K562 (cell line): ENCODE measurements at regions not wholly inside any gene's neighbourhood (a gene's known extent, or its start where the extent isn't known, plus 50 kb on each side); places are given as distances from the start of the nearest gene placed in this dataset.

ENCODE experiments used
- ATAC-seq: fragments of 200-7000 bp; cut with Tn5 transposase; 3 replicates; pipeline ENCODE4 v1.9.1; 2020; ENCODE audit warnings: moderate library complexity
- BruUV-seq: library from RNA; stranded (reverse); fragments of 400-500 nt; replicated peaks from 2 replicates; lab custom pipeline; 2021; lab: Mats Ljungman, UMichigan
- CTCF ChIA-PET: fragments of 300-600 bp; formaldehyde crosslinking; extraction: SDS; loops from one replicate; lab custom pipeline; 2021; ENCODE audit warnings: low intra/inter-chr PET ratio; lab: Yijun Ruan, JAX
- POLR2A ChIA-PET: fragments of 300-600, 350-650 bp; sonication (Branson Sonifier 250); formaldehyde crosslinking; extraction: SDS; loops from one replicate; lab custom pipeline; 2021; ENCODE audit warnings: antibody characterized with exemption, inconsistent platforms; lab: Yijun Ruan, JAX
- DNase-seq, 4 experiments: peaks; one replicate each; pipeline versions ENCODE4 v3.0.0 to v3.0.0-alpha.2; 2011 to 2018; ENCODE audit warnings: low spot score in 3 of 4, mixed read lengths in 3 of 4; ENCODE audit errors: extremely low read depth in 1 of 4
- FAIRE-seq: peaks from 2 replicates; lab custom pipeline; 2011; peaks lifted over from hg19 to GRCh38; lab: Jason Lieb, UNC
- H2AFZ ChIP-seq: 2 replicates; pipeline ENCODE4 v1.6.0; 2011; ENCODE audit warnings: low read depth, low read length, control low read depth, inconsistent platforms
- H3K27ac ChIP-seq: fragments of 200-600 bp; 3 replicates; pipeline ENCODE4 v1.8.0; 2011; ENCODE audit warnings: low read depth, mild to moderate bottlenecking, control low read depth, inconsistent platforms, low read length, moderate library complexity, mixed read lengths; ENCODE audit errors: extremely low read depth
- H3K27me3 ChIP-seq, 2 experiments: fragments of 300-600 bp in 1 of 2; 2 replicates in 1 of 2; 3 replicates in 1 of 2; pipeline versions ENCODE4 v1.6.0 to v1.8.0; 2011; ENCODE audit warnings: inconsistent platforms in 2 of 2, low read length in 2 of 2, mild to moderate bottlenecking in 1 of 2, mixed read lengths in 1 of 2, moderate library complexity in 1 of 2; ENCODE audit not compliant: control insufficient read depth in 2 of 2, insufficient read depth in 2 of 2
- H3K36me3 ChIP-seq: fragments of 300-600 bp; 3 replicates; pipeline ENCODE4 v1.8.0; 2011; ENCODE audit warnings: mild to moderate bottlenecking, low read length, inconsistent platforms; ENCODE audit not compliant: control insufficient read depth, insufficient read depth
- H3K4me1 ChIP-seq, 2 experiments: fragments of 200-600 bp in 1 of 2; replicated peaks in 1 of 2; 2 replicates in 1 of 2; 3 replicates in 1 of 2; pipeline versions ENCODE4 v1.5.1 to v1.8.0; 2011; ENCODE audit warnings: inconsistent platforms in 2 of 2, low read length in 2 of 2, mild to moderate bottlenecking in 1 of 2, mixed read lengths in 1 of 2, moderate library complexity in 1 of 2; ENCODE audit not compliant: control insufficient read depth in 2 of 2, insufficient read depth in 2 of 2
- H3K4me2 ChIP-seq: 2 replicates; pipeline ENCODE4 v1.6.1; 2011; ENCODE audit warnings: low read length, control low read depth, inconsistent platforms, mixed read lengths; ENCODE audit not compliant: insufficient read depth
- H3K4me3 ChIP-seq: fragments of 200-600 bp; sonication (generic), shearing (Covaris generic); 2 replicates; pipeline ENCODE4 v1.5.1; 2016; ENCODE audit warnings: control low read depth, inconsistent platforms
- H3K79me2 ChIP-seq: fragments of 200-600 bp; 3 replicates; pipeline ENCODE4 v1.8.0; 2011; ENCODE audit warnings: low read length, inconsistent platforms; ENCODE audit not compliant: control insufficient read depth, insufficient read depth
- H3K9ac ChIP-seq, 2 experiments: 2 replicates each; pipeline versions ENCODE4 v1.6.0 to v1.6.1; 2011; ENCODE audit warnings: low read depth in 2 of 2, low read length in 2 of 2, control low read depth in 1 of 2, inconsistent platforms in 1 of 2, mild to moderate bottlenecking in 1 of 2, mixed read lengths in 1 of 2; ENCODE audit not compliant: insufficient read depth in 1 of 2
- H3K9me1 ChIP-seq: one replicate; pipeline ENCODE4 v1.6.0; 2011; ENCODE audit warnings: inconsistent platforms, mild to moderate bottlenecking, low read length, moderate library complexity; ENCODE audit not compliant: control insufficient read depth, insufficient read depth
- H3K9me3 ChIP-seq: replicated peaks from 2 replicates; pipeline ENCODE4 v1.5.1; 2011; ENCODE audit warnings: low read depth, low read length, inconsistent platforms; ENCODE audit not compliant: control insufficient read depth, insufficient read depth
- H4K20me1 ChIP-seq: replicated peaks from 2 replicates; pipeline ENCODE4 v1.6.1; 2011; ENCODE audit warnings: low read length, inconsistent platforms, mixed read lengths; ENCODE audit not compliant: control insufficient read depth, insufficient read depth
- BMI1 ChIP-seq: fragments of 150-350 bp; IDR thresholded peaks from 2 replicates; pipeline ENCODE4 v1.6.1; 2014; ENCODE audit warnings: low read length
- CBFA2T2 ChIP-seq: fragments of 450-650 bp; conservative IDR thresholded peaks from 2 replicates; pipeline ENCODE4 v1.6.1; 2017; ENCODE audit warnings: mild to moderate bottlenecking
- CEBPB ChIP-seq: fragments of 450-650 bp; IDR thresholded peaks from 2 replicates; pipeline ENCODE4 v1.6.1; 2016; ENCODE audit warnings: missing genetic modification characterization, missing compliant biosample characterization
- ILF3 ChIP-seq: fragments of 450-650 bp; IDR thresholded peaks from 2 replicates; pipeline ENCODE4 v1.6.1; 2018; ENCODE audit warnings: antibody characterized with exemption, mild to moderate bottlenecking, moderate library complexity, borderline replicate concordance
- IRF1 ChIP-seq: sonication (generic); formaldehyde crosslinking; IDR thresholded peaks from 2 replicates; pipeline ENCODE4 v1.8.0; 2022; ENCODE audit warnings: missing genetic modification reagents, mild to moderate bottlenecking, borderline replicate concordance
- MYNN ChIP-seq, 2 experiments: sonication (generic); formaldehyde crosslinking in 1 of 2; IDR thresholded peaks; 2 replicates each; pipeline versions ENCODE4 v1.5.0 to v1.6.1; 2016 to 2020; ENCODE audit warnings: antibody characterized with exemption in 1 of 2, missing genetic modification reagents in 1 of 2
- RAD51 ChIP-seq: fragments of 450-650 bp; IDR thresholded peaks from 2 replicates; pipeline ENCODE4 v1.7.1; 2016; ENCODE audit warnings: low read depth, mild to moderate bottlenecking, borderline replicate concordance
- TFE3 ChIP-seq: fragments of 450-650 bp; formaldehyde crosslinking; IDR thresholded peaks from 2 replicates; pipeline ENCODE4 v1.4.0; 2020; ENCODE audit warnings: mild to moderate bottlenecking, mixed read lengths
- TOE1 ChIP-seq, 2 experiments: fragments of 450-650 bp in 1 of 2; sonication (generic) in 1 of 2; formaldehyde crosslinking in 1 of 2; IDR thresholded peaks; 2 replicates each; pipeline versions ENCODE4 v1.7.1 to v1.8.0; 2016 to 2022; ENCODE audit warnings: borderline replicate concordance in 2 of 2, mild to moderate bottlenecking in 2 of 2, antibody characterized with exemption in 1 of 2, inconsistent platforms in 1 of 2, low read depth in 1 of 2, missing genetic modification reagents in 1 of 2, moderate library complexity in 1 of 2
- USF1 ChIP-seq: sonication (generic); formaldehyde crosslinking; IDR thresholded peaks from 2 replicates; pipeline ENCODE4 v1.9.0; 2022; ENCODE audit warnings: mild to moderate bottlenecking, missing genetic modification reagents
- USF2 ChIP-seq: sonication (generic); formaldehyde crosslinking; IDR thresholded peaks from 2 replicates; pipeline ENCODE4 v1.5.0; 2020; ENCODE audit warnings: missing genetic modification reagents
- ZNF175 ChIP-seq: fragments of 200-800 bp; sonication (Bioruptor generic); IDR thresholded peaks from 2 replicates; pipeline ENCODE4 v1.6.1; 2016; ENCODE audit warnings: low read depth, mild to moderate bottlenecking, missing genetic modification characterization, missing compliant biosample characterization
- WGBS: fragments of 100-300 bp; shearing (Covaris generic); methylation state at CpG from one replicate; pipeline ENCODE4 v1.1.6; 2016; ENCODE audit warnings: low coverage, mixed read lengths; ENCODE audit not compliant: insufficient coverage; ENCODE audit errors: missing lambda C conversion rate; 5-methylcytosine and 5-hydroxymethylcytosine counted together
- in situ Hi-C: fragments of 300-500 bp; cut with MboI; formaldehyde crosslinking; loops from 4 replicates; pipeline ENCODE4 v1.15.0; 2018; ENCODE audit warnings: inconsistent platforms, mixed read lengths
- intact Hi-C: fragments of 100-400 bp; cut with micrococcal nuclease; formaldehyde crosslinking; loops from 2 replicates; pipeline ENCODE4 v1.14.2; 2022

- FAIRE-seq = no peak
- DNase-seq = no peak
- no TSS peak for BruUV-seq
- Histone ChIP-seq H3K4me2 (no peak overlapping the region), H3K9me3 (no peaks in the 10 kb centered on the region), H4K20me1 (no peaks in the 10 kb centered on the region; the same call in 1 of the 2 replicates), H3K27ac (no peak overlapping the region), H3K4me3 (no peak overlapping the region), H3K4me1 (no peaks in the 10 kb centered on the region), H3K27me3 (no peaks in the 10 kb centered on the region), H3K79me2 (no peaks in the 10 kb centered on the region), H3K9ac (no peak overlapping the region), H3K36me3 (no peaks in the 10 kb centered on the region), H3K9me1 (no peaks in the 10 kb centered on the region), H2AFZ (no peak overlapping the region)
- no peak for ATAC-seq
- POLR2A ChIA-PET = no interaction called here
- intact Hi-C loops (no loop called here), in situ Hi-C loops (no loop called here)
- CTCF ChIA-PET = no interaction called here
- 0% methylated on average over 2 of the region's 2 CpGs for WGBS
- TF ChIP-seq IRF1 (CRISPR knock-in tag) (no peak), ZNF175 (no peak), RAD51 (peak; percentile 81), ILF3 (no peak), CEBPB (tag) (no peak), USF2 (peak; percentile 15; the same call in 1 of the 2 replicates), TOE1 (IDR thresholded peaks at IDR 0.05; ENCODE audit: borderline replicate concordance) (peak; percentile 43; the same call in 1 of the 2 replicates), TOE1 (CRISPR knock-in tag; IDR thresholded peaks at IDR 0.05; ENCODE audit: borderline replicate concordance, low read depth) (no peak), TFE3 (peak; percentile 83), BMI1 (no peak), CBFA2T2 (peak; percentile 24; the same call in 1 of the 2 replicates), MYNN (IDR thresholded peaks at IDR 0.05) (no peak), MYNN (CRISPR knock-in tag; IDR thresholded peaks at IDR 0.05) (no peak), USF1 (CRISPR knock-in tag) (peak; percentile 47)
- TF ChIP-seq, all 486 proteins: peak for 6
Measured at GRCh38 chr20:48352042-48352441, 475.8 kb downstream of the PREX1 start.
